ENCODE measurements at regions not wholly inside any gene's neighbourhood (a gene's known extent, or its start where the extent isn't known, plus 50 kb on each side); places are given as distances from the start of the nearest gene placed in this dataset.

DNA sequence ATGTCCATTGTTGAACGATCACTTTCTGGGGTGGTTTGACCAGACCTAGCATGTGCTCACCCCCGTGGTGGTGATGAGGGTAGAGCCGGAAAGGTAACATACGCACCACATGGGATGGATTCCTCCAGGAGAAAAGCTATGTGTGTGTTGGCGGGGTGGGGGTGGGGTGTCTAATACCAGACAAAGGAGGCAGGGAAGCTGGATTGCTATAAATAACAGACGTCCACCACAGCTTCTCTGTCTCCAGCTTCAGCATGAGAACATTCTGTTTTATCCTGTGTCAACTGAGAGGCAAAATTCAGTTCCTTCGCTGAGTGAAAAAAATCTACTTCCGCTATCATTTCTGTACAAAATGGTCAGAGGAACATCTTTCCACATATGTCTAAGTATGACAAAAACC lies 151.0 kb downstream of the PCSK1 start:
- no peak for DNase-seq

DNA sequence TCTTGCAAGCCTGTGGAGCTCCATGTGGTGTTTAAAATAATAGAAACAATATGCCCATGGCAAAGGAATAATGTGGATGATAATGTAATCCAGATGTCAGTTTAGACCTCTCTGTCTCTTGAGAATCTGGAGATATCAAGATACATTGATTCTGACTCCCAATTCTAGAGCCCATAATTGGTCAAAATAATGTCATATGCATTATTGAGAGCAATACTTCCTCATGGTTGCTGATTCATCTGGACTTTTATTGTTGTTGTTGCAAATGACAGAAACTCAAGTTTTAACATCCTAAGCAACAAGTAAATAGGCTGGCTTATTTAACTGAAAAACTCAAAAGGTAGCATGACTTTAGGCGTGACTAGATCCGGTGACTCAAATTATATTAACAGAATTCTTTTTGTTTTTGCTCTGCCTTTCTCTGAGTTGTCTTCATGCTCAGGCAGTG lies 152.1 kb downstream of the PCSK1 start:
- DNase-seq = no peak

DNA sequence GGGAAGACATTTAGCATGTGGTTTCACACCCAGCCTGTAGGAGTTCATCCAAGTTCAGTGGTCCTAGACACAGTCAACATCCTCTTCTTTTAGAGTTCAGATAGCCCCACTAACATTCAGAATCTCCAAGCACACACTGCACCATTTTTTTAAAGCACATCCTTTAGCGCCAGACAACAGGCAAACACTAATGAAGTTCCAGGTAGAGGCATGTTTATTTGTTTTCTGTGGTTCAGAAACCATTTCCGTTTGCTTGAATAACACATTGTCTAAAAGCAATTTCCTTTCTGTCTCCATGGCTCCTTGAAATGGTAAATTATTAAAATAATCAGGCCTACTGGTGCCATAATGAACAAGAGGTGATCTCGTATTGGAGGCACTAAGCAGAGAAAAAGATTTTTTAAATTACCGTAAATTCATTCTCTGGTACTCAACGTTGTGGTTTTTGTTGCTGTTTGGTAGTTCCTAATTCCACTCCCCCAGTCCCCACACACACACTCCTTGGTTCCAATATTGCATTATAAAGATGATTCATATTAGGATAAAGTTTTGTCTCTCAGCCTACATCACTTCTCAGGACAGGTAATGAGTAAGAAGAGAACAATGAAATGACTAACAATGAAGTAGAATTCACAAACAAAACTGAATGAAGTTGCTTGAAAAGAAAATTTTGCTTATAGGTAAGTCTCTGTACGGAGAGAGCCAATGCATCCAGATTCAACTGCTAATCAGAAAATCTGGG lies 153.1 kb downstream of the PCSK1 start:
- no peak for DNase-seq

DNA sequence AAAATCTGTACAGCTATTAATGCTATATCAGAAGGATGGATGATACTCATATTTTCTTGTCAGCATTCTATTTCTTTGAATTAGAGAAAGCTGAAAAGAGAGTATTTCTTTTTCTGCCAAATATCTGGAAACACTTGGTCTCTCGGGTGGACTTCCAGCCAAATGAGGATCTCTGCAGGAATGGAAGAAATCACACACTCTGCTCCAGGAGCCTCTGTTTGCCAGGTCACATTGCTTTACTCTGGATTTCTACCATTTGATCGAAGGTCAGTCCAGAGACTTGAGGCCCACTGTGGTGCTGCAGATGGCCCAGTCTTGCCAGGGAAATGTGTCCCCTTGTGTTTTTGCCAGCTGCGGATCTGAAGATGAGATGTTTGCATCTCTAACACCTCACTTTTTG lies 154.1 kb downstream of the PCSK1 start:
- no peak for DNase-seq

DNA sequence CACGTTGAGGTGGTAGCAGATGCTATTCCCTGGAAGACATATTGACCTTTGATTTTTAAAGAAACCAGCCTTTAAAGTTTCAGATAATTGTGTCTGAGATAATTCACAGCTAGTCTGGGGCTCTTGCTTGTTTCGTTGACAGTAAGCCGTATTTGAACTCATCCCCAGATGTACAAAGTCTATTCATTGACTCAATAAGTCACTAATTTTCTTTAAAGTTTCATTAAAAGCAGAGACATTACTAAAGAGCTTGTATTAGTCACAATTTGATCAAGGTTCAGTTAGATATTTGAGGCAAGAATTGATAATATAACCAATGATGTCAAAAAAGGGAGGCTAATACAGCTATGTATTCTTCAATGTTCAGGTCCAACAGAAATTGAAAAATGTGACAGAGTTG lies 158.0 kb downstream of the PCSK1 start:
- DNase-seq = no peak

DNA sequence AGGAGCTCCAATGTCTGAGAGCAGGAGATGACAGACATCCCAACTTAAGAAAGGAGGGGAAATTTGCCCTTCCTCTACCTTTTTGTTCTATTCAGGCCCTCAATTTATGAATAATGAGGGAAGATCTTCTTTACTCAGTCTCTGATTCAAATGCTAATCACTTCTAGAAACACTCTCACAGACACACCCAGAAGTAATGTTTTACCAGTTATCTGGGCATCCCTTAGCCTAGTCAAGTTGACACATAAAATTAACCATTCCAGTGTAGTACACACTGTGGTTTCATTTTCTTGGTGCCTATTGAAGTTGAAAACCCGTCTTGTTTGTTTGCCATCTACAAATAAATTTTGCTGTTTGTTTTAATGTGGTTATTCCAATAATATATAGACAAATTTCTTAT lies 167.6 kb downstream of the PCSK1 start:
- DNase-seq = no peak

DNA sequence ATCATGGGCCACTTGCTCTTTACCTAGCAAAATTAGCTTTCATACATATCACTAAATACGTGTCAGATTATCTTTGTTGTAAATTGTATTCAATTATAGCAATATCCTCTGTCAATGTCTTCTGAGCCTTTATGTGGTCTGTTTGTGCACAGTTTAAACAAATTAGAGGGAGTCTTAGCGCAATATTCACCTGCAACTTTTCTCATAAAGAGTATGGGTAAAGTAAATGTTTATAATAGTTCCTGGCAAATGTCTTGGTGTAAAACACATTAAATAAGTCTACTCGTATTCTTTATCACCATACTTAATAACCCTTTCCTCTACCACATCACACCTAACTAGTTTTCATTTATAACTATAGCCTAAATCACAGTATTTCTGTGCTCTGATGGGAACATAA lies 169.0 kb downstream of the PCSK1 start:
- no peak for DNase-seq

DNA sequence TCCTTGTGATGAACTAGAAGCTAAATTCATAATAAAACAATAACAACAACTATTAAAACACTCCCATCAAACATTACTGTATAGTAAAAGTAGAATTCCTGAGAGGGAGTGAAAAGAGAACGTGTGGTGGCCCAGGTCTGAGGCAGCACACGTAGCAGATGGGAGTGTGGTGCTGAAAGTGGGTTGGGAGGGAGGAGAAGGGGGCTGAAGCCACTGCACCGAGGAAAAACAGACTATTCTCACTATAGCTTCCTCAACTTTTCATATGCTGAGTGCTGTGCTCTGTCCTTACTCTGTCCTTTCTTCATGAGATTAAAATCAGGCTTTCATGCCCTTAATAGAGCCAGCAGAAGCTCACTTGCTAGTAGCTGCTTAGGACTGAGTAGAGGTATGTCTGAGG lies 170.9 kb downstream of the PCSK1 start:
- no peak for DNase-seq

DNA sequence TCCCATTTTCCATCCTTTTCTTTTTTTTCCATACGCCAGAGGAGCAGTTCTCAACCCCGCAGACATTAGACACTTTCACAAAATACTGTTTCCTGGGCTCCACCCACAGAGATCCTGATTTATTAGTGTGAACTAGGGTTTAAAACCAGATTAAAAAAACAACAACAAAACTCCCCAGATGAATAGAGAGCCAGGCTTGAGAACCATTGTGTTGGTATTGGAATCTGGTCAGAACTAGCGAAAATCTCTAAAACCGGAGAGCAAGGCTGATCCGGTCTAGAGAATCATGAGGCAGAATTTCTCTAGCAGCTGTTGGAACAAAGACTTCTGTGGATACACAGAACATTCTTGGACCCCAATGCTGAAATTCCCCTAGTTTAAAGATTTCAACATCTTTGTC lies 173.0 kb downstream of the PCSK1 start:
- no peak for DNase-seq

DNA sequence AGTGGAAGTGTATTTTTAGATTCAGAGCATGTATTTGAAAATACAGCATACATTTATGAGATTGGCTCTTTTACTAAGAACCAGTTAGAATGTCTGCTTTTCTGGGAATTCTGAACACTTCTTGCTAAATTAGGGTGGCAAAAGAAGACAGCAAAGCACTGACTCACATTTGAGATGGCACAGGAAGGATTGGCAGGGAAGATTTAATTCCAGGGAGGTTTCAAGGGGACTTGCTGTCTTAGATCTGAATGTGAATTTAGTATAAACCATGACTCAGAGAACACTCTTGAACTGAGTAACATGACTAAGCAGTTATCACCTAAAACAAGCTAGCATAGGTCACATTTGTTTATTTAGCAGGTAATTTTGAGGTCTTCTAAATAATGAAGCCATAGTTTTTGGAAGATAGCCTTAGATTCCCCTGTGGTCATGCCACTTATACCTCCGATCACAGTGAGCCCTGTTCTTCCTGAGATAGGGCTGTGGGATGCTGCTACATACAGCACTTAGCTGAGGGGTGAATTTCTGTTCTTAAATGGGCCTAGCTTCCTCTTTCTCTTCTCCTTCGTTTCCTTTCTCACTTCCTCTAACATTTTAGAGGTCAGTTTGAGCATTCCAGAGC lies 173.8 kb downstream of the PCSK1 start:
- no peak for DNase-seq

DNA sequence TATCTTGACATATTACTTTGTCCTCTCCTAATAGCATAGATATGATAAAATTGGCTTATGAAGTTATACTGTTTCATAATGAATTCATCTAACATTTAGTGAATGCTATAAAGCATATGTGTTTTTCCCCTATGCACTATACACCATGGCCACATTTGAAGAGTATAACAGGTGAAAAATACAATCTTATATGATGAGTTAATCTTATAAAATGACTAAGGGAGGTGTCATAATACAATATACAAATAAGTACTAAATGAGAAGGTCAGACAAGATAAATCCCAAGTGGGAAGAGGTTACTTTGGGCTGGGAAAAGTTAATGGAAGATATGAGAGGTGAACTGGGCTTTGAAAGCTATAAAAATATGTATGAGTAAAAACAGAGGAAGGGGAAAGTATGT lies 174.4 kb downstream of the PCSK1 start:
- no peak for DNase-seq

DNA sequence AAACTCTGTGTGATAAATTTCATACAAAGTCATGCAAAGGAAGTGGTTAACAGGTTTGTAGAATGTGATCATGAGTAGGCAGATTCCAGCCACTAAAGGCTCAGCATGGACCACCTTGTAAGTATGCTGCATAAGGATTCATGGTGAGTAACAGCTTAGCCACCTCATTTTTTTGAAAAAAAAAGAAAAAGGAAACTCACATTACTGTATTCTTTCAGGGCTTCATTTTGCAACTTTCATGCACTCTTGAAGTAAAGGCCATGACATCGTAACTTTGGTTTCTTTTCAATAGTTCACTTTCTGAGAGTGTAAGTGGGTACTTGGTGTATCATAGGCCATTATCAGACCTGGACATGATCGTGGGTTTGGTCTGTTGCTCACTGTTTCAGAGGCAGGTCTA lies 175.1 kb downstream of the PCSK1 start:
- DNase-seq = no peak

DNA sequence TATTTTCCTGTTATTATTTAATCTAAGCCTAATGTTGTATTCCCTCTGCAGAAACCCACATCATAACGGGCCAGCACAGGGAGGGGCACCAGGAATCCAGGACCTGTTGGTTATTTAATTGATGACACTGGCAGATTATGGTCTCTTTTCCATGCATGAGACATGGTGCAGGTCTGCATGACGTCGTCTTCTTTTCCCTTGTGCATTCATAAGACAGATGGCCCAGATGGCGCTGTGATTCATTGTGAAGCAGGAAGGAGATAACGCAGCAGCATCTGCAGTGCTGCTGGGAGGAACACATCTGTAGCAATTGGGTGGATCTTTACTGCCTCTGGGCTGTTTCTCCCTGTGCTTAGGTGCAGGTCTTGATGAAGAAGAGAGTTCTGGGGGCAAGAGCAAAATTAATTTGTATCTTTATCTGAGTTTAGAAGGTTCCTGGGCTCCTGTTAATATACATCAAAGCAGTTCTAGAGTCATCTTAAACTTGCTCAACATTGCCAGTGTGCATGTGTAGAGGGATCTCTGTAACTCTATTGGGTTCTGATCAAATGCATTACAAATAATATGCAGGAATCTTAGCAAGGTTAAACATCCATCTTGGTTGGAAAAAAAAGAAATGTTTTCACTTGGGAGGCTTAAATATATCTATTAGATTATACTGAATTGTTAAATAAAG lies 176.1 kb downstream of the PCSK1 start:
- no peak for DNase-seq

DNA sequence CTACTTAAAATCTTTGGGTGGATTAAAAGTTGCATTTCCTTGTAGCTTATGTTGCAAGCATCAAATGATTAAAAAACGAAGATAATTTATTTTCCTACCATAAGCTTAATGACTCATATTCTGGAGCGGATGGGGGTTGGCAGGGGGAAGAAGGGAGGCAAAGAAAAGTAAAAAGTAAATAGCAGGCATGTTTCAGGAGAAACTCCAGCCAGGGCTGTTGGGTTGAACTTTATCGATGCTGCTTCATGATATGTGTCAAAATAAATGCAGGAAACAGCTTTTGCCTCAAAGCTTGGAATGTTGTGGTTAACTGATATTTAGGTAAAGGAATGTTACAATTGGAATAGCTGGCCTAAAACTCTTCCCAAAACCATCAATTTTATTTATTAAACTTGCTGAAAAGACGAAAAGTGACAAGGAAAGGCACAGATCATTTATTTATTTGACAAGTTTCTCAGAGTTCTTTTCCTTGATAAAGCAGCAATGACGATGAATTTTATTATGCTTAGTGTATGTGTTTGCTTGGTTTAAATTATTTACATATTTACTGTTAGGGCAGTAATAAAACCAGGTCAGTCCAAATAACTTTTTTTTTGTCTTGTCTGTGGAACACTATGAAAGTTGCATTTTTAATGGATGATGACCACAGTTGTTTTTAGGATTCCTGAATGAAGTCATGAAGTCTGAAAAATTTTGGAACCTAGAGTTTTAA lies 177.9 kb downstream of the PCSK1 start:
- no peak for DNase-seq

DNA sequence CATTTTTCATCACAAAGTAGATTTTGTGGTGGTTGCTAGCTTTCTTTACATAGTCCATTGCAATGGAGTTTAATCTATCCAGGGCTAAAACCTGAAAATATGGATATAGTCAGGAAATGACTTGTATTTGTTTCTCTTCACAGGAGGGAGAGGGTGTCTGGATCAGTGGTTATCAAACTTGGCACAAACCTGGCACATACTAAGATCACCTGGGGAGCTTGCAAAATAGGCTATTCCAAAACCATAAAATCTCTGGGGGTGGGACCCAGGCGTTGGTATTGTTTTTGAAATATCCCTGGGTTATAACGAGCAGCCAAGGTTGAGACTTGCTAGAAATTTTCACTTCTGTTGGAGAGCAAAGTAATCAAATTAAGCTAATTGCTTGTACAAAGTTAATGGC lies 179.9 kb downstream of the PCSK1 start:
- no peak for DNase-seq

DNA sequence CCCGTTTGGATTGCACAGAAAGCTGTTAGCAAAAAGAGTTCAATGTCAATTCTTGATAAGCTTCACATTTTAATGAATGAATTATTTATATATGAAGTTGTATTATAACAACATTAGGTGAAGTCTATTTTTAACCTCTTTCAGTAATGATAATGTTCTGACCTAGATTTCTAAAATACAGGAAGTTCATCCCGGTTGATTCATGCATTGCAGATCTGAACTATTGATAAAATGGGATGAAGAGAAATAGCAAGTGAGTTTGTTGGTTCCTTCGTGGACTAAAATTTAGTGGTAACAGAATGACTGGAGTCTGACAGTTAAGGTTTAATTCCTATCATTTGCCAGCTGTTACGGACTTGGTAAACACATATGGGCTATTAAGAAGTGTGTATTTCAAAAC lies 180.5 kb downstream of the PCSK1 start:
- no peak for DNase-seq

DNA sequence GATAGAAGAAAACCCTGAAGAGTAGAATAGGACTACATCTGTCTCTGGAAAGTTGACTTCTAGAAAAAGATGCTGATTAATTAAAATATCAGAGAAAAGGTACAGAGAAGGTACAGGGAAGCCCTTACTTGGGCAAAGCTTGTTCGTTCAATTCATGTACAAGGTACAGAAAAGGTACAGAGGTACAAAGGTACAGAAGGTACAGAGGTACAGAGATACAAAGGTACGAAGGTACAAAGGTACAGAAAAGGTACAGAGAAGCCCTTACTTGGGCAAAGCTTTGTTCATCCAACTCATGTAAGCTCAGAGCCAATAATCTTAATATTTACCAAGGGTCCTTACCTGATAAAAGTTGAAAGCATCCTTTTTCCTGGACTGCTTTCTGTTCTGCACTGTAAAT lies 182.3 kb downstream of the PCSK1 start:
- DNase-seq = no peak

DNA sequence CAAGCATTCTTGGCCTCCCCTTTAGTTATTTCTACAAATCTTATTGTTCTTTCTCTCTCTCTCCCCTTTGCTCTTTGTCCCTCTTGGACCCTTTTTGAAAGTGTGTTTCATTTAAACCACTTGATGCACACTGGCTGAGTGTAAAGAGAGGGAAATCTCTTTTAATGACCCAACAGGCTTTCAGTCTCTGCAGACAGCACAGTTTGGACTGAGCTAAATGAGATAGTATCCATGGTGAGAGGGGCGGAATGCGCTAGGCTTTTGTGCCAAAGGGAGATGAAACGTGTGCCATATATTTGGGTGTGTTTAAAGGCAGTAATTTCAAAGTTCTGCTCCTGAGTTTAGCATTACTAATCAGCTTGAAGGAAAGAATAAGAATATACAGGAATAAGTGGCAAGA lies 184.9 kb downstream of the PCSK1 start:
- DNase-seq = no peak

DNA sequence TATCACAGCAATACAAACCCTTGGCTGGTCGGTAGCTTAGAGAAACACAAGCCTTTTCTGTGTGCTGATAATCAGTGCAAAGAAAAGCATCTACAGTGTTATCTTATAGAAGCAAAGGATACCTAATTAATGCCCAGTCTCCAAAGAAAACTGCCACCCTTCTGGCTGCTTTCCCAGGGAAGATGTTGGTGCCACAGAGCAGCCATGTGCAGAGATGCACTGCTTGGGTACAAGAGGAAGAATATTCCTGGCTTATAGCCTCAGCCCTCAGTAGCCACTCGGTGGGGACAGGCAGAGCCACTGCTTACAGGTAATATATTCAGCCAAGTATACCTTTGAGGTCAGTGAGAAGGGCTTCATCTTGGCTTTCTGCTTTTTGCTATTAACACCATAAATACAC lies 185.3 kb downstream of the PCSK1 start:
- no peak for DNase-seq

DNA sequence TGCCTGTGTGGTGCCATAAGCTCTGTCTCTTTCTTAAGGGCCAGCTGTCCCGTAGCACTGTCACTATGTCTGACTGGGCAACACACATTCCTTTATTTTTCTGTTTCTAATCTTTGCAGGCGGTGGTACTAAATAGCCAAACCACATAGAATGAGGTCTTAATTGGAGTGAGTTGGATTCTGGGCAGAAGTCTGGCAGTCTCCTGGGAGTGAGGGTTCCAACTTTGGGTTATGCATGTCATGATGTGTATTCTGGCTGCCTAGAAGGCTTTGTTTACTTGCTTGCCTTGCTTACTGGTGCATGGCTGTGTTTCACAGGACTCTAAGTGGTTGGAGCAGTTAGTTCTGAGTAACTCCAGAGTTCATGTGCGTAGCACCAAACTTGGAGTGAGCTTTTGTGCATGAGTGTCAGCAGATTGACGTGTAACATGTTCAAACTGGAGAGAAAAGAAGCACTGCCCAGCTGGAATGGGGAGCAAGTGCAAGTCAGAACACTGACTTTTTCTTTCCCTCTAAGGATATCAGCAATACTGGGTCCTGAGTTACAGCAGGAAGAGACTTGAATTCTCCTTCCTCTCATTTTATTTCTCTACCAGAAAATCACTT lies 185.8 kb downstream of the PCSK1 start:
- no peak for DNase-seq

DNA sequence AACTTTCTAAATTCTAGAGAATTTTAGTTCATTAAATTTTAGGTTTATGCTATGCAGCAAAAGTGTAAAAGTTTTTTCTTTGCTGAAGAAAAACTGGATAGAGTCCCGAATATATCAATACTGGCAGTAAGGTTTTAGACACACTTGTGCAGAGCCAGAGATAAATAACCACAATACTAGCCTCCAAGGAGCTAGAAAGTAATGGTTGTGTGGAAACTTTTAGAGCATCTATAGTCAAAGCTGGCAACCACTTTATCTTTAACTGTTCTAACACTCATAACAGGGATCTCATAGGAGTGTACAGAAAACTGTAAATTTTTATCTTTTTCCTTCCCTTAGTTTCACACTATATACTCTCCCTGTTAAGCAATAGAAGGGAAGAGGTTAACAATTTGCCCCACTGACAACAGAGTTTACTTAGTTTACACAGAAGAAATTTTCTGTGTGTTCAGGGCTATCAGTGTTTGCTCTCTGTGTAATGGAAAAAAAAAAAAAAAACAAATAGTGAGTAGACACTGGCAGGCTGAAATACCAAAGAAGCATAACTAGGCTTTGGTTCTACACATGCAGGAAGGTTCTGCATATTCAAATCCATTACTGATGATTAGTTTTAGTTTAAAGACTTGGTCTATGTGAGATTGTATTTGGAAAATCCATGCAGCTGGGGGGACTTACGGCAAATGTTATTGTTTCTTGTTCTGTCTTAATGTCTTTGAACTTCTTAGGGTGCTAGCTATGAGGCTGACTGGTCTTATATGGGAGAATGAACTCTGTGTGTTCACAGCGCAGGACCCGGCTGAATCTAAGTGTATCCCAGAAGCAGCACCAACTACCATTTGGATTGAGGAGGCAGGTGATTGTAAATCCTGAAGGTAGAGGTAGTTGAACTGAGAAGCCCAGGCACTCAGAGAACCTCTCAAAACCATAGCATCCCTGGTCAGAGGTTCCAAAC lies 187.6 kb downstream of the PCSK1 start:
- DNase-seq = no peak

DNA sequence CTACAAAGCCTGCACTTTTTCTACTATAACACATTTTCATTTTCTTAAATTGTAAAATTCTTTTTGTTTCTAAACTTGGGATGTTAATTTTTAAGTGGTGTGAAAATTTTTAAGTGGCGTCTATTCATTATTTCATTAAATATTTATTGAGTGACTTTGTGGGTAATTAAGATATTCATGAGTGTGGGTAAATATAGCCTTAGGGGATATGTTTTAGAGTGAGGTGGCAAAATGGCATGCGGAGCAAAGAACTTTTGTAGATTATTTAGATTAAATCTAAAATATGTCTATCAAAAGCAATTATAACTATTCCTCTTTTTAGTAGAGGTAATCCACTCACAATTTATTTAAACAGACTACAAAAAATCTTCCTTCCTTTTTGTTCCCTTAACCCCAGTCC lies 188.4 kb downstream of the PCSK1 start:
- DNase-seq = no peak
